ENCODE measurements at regions not wholly inside any gene's neighbourhood (a gene's known extent, or its start where the extent isn't known, plus 50 kb on each side); places are given as distances from the start of the nearest gene placed in this dataset.

GRCh38 chr12:124504273-124505000 lies 63.0 kb downstream of the NCOR2 start:
- no peak for DNase-seq (ENCODE audit: low spot score)

GRCh38 chr12:124503305-124503704 lies 64.1 kb downstream of the NCOR2 start:
- DNase-seq (ENCODE audit: low spot score) = no peak

- no peak for DNase-seq (ENCODE audit: low spot score)
These were observed 65.0 kb downstream of the NCOR2 start for GRCh38 chr12:124502379-124502778.

DNA sequence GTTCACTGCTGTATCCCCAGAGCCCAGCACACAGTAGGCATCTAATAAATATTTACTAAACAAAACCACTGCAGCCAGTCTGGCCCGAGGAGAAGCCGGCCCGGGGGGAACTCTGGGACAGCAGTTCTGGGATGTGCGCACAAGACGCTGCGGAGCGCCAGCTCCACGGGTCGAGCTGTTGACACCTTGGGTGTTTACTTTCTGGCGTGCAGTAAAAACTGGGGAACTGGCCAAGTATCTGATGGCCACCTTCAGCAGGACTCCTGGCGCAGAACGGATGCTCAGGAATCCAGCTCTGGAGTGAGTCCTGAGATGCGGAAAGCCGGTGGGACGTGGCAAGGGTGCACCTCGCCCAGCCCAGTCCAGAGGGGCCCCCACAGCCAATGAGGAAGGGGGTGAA lies 65.6 kb downstream of the NCOR2 start:
- no peak for DNase-seq (ENCODE audit: low spot score)

DNA sequence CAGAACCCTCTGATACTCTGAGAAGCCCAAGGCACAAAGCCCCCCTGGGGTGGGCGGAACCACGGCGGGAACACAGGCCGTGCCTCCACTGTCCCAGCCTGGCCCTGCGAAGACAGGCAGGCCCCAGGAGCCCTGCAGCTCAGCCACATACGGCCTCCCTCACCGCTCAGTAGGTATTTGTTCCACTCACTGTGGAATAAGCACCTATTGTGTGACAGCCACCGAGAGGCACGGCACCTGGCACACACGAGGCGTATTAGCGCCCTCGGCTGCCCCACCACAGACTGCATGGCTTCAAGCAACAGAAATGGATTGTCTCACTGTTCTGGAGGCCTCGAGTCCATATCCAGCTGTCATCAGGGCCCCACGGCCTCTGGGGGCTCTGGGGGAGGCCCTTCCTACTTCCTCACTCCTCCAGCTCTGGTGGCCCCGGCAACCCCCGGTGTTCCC lies 66.3 kb downstream of the NCOR2 start:
- no peak for DNase-seq (ENCODE audit: low spot score)

GRCh38 chr12:124499898-124500244 lies 67.5 kb downstream of the NCOR2 start:
- no peak for DNase-seq (ENCODE audit: low spot score)

DNA sequence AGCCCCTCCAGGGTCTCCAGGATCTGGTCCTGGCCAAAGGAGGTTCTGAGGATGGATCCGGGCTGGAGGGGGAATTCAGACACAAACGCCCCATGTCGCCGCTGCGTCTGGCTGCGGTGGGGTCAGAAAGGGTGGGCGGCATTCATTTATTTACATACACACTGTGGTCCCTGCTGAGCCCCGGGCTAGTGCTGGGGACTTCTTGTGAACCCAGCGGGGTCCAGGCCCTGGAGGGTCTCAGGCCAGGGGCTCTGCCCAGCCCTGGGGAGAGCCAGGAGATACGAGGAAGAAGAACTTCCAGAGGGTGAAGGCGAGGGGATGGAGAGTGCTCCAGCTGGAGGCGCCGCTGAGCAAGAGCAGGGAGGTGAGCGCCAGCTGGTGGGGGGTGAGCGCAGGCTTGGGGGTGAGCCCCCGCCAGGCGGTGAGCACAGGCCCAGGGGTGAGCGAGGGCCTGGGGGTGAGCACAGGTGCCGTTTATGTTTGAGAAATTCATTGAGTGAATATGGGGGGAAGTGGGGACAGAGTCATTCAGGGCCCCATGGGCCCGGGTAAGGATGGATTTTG lies 68.1 kb downstream of the NCOR2 start:
- no peak for DNase-seq (ENCODE audit: low spot score)

DNA sequence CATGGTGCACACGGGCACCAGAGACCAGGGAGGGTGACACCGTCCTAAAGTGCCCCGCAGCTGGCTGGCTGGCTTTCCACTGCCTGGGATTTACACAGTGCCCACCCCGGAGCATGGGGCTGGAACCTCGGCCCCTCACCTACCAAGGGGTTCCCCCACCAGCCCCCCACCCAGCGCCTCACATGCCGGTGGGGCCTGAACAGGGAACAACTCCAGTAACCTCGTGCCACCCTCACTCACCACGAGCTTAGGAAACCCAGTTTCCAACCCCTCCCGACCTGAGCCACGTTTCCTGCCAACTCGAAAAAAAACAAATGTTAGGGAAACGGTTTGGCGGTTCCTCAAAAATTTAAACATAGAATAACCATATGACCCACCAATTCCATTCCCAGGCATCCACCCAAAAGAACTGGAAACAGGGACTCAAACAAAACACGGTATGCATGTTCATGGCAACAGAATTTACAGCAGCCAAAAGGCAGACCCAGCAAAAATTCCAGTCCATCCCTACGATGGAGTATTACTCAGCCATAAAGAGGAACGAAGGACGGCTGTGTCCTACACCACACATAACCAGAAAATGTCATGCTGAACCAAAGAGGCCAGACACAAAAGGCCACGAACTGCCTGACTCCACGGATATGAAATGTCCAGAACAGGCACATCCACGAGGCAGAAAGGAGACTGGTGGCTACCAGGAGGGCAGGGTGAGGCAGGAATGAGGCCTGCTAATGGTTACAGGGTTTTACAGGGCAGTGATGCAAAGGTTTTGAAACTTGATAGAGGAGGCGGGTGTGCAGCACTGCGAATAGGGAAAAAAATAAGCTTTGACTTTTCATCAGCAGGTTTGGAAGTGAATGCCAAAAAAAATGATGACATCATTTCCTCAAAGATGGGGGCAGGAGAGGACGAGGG lies 68.9 kb downstream of the NCOR2 start:
- DNase-seq (ENCODE audit: low spot score) = no peak

DNA sequence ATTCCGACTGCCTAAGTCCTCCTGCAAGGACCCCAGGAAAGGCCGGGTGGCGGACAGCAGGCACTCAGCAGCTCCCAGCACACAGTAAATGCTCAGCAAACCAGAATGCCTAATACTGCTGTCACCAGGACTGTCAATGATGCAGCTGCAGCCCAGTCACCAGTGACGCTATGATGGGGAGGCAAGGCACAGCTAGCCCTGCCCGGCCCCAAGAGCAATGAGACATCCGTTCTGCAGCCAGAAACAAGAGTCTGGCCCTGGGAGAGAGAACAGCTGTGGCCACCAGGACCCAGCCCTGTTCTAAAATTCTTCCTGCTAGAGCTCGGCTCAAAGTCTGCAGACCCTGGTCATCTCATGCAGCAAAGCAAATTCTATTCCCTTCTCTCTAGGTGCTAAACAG lies 69.8 kb downstream of the NCOR2 start:
- DNase-seq (ENCODE audit: low spot score) = no peak

GRCh38 chr12:124497039-124497438 lies 70.4 kb downstream of the NCOR2 start:
- DNase-seq (ENCODE audit: low spot score) = no peak

DNA sequence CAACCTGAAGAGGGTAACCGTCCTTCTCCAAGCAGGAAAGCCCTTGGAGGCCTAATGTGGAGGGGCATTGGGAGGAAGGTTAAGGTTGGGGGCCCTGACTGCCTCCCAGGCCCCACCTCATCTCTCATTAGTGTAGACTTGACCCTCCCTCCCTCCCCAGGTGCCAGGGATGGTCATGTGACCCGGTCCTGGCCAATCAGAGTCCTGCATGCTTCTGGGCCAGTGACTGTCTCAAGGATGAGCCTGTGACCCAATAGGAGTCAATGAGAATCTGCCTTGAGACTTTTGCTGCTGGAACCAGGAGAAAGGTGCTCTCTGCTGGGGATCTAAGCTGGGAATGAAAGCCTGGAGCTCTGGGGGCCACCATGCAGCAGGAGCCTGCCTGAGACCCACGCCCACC lies 70.8 kb downstream of the NCOR2 start:
- DNase-seq (ENCODE audit: low spot score) = no peak

GRCh38 chr12:124495194-124495983 lies 72.0 kb downstream of the NCOR2 start:
- DNase-seq (ENCODE audit: low spot score) = no peak

DNA sequence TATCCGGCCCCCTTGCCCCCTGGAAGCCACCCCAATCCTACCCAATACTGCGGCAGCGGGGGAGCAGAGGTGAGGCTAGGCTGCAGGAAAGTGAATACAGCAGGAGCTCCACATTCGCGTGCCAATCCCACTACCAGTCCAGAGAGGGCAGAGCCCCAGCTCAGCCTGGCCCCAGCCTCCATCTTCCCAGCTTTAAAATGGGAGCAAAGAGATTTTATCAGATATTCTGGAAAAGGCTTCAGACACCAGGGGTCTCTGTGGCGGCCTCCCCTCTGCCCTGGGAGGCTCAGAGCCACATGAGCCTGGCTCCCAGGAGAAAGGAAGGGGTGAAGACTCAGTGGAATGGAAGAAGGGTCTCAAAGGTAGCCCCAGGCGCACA lies 72.7 kb downstream of the NCOR2 start:
- no peak for DNase-seq (ENCODE audit: low spot score)

- no peak for DNase-seq (ENCODE audit: low spot score)
These were observed 73.3 kb downstream of the NCOR2 start for GRCh38 chr12:124493809-124494750.

DNA sequence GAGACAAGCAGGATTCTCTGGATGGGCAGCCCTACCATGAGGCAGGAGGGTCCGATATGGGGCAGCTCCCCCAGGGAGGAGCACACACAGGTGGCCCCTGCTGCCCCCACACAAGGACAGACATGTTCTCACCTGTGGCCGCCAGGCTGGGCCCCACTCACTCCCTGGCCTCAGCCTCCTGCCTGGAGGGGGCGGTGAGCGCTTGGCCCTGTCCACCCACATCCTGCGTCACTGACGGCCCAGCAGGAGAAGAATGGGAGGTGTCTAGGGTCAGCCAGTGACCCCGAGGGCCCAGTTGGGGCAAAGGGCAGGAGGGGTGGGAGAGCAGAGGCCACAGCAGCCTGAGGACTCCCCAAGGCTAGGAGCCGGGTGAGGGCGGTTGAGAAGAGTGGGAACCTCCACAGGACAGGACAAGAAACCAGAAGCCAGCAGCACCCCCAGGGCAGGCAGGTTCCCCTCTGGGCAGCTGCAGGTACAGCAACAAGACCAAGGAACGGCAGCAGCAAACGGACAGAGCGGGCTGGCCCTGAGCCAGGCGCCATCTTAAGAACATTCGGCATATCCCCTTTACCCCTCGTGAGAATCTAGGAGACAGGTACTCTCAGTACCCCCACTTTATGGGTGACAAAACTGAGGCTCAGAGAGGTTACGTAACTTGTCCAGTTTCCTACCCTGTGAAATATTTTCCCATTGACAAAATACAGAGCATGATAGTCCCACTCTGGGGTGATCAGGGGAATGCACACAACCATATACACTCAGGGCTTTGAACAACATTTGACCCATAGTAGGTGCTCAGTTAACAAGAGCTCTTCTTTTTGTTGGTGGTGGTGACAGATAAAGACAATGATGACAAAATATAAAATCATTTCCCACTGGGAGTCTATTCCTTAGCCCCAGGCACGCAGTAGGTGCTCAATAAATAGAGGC lies 74.3 kb downstream of the NCOR2 start:
- no peak for DNase-seq (ENCODE audit: low spot score)

GRCh38 chr12:124491856-124492420 lies 75.5 kb downstream of the NCOR2 start:
- no peak for DNase-seq (ENCODE audit: low spot score)

GRCh38 chr12:124491310-124491709 lies 76.1 kb downstream of the NCOR2 start:
- DNase-seq (ENCODE audit: low spot score) = no peak

GRCh38 chr12:124490584-124491305 lies 76.7 kb downstream of the NCOR2 start:
- no peak for DNase-seq (ENCODE audit: low spot score)

All from kidney capillary endothelial cell (primary cell).